Stomach (tissue), 4 donors: ENCODE measurements at regions not wholly inside any gene's neighbourhood (a gene's known extent, or its start where the extent isn't known, plus 50 kb on each side); places are given as distances from the start of the nearest gene placed in this dataset.

Source experiments
- CTCF ChIP-seq, 7 experiments: fragments of 450-650 bp in 4 of 7; fragments of 200-600 bp in 3 of 7; sonication (generic) in 3 of 7; IDR thresholded peaks; one replicate each; pipeline ENCODE4 v1.5.1; 2016 to 2019; ENCODE audit warnings: antibody characterized with exemption in 7 of 7, control low read depth in 2 of 7, mild to moderate bottlenecking in 1 of 7
- EP300 ChIP-seq: sonication (generic); formaldehyde crosslinking; IDR thresholded peaks from one replicate; pipeline ENCODE4 v1.6.1; 2017; ENCODE audit warnings: antibody characterized with exemption
- POLR2A ChIP-seq, 4 donors: fragments of 450-650 bp; IDR thresholded peaks; one replicate each; pipeline ENCODE4 v1.6.1; 2016; ENCODE audit warnings: antibody characterized with exemption in 4 of 4, control low read depth in 2 of 4, mild to moderate bottlenecking in 1 of 4, moderate library complexity in 1 of 4
- POLR2AphosphoS5 ChIP-seq, 3 donors: sonication (generic); formaldehyde crosslinking; IDR thresholded peaks; one replicate each; pipeline ENCODE4 v1.6.1; 2016; ENCODE audit warnings: antibody characterized with exemption in 3 of 3

DNA sequence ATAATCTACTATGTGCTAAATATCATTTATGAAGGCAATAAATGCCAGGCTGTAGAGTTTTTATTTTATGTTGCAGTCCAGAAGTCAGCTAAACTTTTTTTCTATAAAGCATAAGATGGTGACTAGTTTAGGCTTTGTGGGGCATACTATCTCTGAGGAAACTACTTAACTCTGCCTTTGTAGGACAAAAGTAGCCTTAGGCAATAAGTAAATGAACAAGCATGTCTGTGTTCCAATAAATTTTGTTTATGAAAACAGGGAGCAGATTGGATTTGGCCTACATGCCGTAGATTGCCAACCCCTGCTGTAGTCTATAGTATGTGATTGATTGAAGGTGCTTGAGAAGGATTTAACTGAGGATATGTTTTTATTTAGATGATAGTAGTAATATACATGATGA lies 502.5 kb upstream of the NAALADL2 start:
- TF ChIP-seq POLR2A (IDR thresholded peaks at IDR 0.05) (no peak), CTCF (IDR thresholded peaks at IDR 0.05) (no peak), POLR2AphosphoS5 (IDR thresholded peaks at IDR 0.05) (no peak), EP300 (no peak)
